ENCODE measurements at regions not wholly inside any gene's neighbourhood (a gene's known extent, or its start where the extent isn't known, plus 50 kb on each side); places are given as distances from the start of the nearest gene placed in this dataset.
"Not testable (repeated sequence)": the region's sequence is repeated elsewhere in the genome, so short reads cannot be mapped to it uniquely, and the experiment has no call there.

DNA sequence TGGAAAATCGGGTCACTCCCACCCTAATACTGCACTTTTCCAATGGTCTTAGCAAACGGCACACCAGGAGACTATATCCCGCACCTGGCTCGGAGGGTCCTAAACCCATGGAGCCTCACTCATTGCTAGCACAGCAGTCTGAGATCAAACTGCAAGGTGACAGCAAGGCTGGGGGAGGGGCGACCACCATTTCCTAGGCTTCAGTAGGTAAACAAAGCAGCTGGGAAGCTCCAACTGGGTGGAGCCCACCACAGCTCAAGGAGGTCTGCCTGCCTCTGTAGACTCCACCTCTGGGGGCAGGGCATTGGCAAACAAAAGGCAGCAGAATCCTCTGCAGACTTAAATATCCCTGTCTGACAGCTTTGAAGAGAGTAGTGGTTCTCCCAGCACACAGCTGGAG is 109.0 kb upstream of the DEFB108B start:
- DNase-seq: not testable (repeated sequence)

GRCh38 chr11:71730748-71731147 is 102.3 kb upstream of the DEFB108B start:
- not testable (repeated sequence) for DNase-seq

DNA sequence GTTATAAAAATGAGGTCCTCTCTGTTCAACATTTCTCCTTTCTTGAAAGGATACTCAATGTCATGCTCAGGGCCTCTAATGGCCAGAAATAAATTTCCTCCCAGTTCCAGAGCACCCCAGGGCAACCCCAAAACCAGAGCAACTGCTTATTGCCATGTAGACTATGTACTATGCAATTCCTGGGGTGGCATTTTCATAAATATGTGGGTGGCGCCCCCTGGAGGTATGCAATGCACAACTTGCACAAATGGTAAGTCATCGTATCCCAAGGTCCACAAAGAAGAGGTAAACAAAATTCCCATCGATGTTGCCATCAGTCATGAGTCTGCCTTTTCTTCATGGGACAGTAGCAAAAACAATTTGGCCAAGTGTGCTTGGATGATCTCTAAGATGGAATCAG is 98.6 kb upstream of the DEFB108B start:
- peak; percentile 75 for DNase-seq

GRCh38 chr11:71738317-71738716 is 94.7 kb upstream of the DEFB108B start:
- DNase-seq: not testable (repeated sequence)

GRCh38 chr11:71743385-71743784 is 89.6 kb upstream of the DEFB108B start:
- peak; percentile 99 for DNase-seq

DNA sequence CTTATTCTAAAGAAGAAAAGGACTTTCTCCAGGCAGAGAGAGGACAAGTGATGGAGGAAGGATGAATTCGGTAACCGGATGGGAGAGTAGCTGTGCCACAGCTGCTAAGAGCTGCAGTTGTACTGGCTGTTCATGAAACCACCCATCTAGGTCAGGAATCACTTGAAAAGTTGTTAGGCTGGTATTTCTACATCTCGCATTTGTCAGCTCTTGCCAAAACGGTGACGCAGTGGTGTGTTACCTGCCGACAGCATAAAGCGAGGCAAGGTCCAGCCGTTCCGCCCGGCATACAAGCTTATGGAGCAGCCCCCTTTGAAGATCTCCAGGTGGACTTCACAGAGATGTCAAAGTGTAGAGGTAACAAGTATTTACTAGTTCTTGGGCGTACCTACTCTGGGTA is 87.3 kb upstream of the DEFB108B start:
- DNase-seq: not testable (repeated sequence)

DNA sequence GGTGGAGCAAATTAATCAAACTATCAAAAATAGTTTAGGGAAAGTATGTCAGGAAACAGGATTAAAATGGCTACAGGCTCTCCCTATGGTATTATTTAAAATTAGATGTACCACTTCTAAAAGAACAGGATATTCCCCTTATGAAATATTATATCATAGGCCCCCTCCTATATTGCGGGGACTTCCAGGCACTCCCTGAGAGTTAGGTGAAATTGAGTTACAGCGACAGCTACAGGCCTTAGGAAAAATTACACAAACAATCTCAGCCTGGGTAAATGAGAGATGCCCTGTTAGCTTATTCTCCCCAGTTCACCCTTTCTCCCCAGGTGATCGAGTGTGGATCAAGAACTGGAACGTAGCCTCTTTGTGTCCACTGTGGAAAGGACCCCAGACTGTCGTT is 86.7 kb upstream of the DEFB108B start:
- DNase-seq: not testable (repeated sequence)

- DNase-seq: peak; percentile 57
Measured at GRCh38 chr11:71748965-71749620, 83.9 kb upstream of the DEFB108B start.

DNA sequence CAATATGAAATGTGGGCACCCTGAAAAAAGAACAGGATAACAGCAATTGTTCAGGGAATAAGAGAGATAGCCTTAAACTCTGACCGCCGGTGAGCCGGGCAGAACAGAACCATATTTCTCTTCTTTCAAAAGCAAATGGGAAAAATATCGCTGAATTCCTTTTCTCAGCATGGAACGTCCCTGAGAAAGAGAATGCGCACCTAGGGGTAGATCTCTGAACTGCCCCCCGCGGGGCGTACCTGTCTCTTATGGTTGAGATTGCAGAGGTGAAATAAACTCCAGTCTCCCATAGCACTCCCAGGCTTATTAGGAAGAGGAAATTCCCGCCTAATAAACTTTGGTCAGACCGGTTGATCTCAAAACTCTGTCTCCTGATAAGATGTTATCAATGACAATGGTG is 82.1 kb upstream of the DEFB108B start:
- DNase-seq: not testable (repeated sequence)

- peak; percentile 97 for DNase-seq
Measured at GRCh38 chr11:71764695-71765491, 68.1 kb upstream of the DEFB108B start.

GRCh38 chr11:71767016-71767415 is 66.0 kb upstream of the DEFB108B start:
- DNase-seq: peak; percentile 51

DNA sequence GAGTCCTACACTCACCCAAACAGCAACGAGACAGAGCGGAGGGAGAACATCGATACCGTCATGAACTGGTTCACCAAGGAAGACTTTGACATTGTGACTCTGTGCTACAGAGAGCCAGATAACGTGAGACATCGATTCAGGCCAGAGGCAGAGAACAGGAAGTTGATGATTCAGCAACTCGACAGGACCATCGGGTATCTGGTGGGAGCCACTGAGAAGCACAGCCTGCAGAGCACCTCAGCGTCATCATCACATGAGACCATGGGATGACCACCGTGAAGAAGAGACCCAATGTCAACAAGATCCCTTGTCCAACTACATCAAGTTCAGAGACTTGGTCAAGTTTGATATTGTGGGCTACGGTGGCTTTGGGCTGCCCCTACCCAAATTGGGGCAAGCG is 60.8 kb upstream of the DEFB108B start:
- peak; percentile 95 for DNase-seq

DNA sequence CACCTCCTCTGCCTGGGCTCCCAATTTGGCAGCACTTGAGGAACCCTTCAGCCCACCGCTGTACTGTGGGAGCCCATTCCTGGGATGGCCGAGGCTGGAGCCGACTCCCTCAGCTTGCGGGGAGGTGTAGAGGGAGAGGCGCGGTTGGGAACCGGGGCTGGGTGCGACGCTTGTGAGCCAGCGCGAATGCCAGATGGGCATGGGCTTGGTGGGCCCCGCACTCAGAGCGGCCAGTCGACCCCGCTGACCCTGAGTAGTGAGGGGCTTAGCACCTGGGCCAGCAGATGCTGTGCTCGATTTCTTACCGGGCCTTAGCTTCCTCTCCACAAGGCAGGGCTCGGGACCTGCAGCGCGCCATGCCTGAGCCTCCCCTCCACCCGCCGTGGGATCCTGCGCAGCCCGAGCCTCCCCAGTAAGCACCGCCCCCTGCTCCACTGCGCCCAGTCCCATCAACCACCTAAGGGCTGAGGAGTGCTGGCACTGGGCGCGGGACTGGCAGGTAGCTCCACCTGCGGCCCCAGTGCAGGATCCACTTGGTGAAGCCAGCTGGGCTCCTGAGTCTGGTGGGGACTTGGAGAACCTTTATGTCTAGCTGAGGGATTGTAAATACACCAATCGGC is 58.3 kb upstream of the DEFB108B start:
- no peak for DNase-seq

DNA sequence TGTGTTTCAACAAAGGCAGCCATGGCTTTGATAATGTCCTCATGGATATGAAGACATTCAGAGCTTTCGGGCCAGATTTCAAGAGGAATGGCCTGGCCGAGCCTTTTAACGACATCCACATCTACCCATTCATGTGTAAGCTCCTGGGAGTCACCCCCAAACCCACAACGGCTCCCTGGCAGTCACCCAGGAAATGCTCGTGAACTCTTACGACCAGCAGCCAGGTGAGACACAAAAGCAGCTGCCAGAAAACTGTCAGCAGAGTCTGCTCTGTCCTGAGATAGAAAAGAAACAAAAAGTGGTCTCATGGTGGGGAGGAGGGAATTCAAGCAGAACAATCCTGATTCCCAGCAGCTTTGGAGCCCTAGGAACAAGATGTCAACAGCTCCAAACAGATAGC is 52.9 kb upstream of the DEFB108B start:
- DNase-seq: not testable (repeated sequence)

DNA sequence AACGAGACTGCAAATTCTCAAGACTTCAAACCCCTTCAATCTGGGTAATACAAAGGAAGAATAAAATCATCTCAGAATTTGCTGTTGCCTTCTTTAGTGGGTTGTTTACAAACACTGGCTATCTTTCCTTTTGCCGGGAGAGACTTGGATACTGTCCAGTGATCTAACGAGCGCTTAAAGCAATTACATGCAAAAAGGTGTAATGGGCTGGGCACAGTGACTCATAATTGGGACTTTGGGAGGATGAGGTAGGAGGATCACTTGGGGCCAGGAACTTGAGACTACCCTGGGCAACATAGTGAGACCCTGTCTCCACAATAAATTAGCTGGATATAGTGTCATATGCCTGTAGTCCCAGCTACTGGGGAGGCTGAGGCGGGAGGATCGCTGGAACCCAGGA is 52.2 kb upstream of the DEFB108B start:
- DNase-seq: not testable (repeated sequence)

- DNase-seq: not testable (repeated sequence)
Measured at GRCh38 chr11:71781491-71781890, 51.5 kb upstream of the DEFB108B start.

DNA sequence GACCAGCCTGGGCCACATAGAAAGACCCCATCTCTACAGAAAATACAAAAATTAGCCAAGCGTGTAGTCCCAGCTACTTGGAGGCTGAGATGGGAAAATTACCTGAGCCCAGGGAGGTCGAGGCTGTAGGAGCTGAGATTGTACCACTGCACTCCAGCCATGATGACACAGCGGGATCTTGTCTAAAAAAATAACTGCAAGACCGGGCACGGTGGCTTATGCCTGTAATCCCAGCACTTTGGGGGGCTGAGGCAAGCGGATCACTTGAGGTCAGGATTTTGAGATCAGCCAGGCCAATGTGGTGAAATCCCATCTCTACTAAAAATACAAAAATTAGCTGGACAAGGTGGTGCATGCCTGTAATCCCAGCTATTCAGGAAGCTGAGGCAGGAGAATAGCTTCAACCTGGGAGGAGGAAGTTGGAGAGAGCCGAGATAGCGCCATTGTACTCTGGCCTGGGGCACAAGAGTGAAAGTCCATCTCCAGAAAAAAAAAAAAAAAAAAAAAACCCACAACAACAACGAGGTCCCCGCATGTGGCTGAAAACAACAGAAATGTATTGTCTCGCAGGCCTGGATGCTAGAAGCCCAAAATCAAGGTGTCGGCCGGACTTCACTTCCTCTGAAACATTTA is 50.7 kb upstream of the DEFB108B start:
- peak; percentile 48 for DNase-seq

DNA sequence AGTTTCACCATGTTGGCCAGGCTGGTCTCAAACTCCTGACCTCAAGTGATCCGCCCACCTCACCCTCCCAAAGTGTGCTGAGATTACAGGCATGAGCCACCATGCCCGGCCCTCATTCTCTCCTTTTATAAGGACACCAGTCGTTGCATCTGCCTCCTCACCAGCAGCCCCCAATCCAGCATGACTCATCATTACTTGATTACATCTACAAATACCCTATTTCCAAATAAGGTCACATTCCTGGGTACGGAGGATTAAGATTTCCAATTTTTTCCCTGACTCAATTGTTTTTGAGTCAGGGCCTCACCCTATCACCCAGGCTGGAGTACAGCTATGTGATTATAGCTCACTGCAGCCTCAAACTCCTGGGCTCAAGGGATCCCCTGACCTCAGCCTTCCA is 49.8 kb upstream of the DEFB108B start:
- DNase-seq: not testable (repeated sequence)
